HUES6 (cell line): ENCODE measurements at regions not wholly inside any gene's neighbourhood (a gene's known extent, or its start where the extent isn't known, plus 50 kb on each side); places are given as distances from the start of the nearest gene placed in this dataset.

Experiments
- H3K27ac ChIP-seq: 2 replicates; pipeline ENCODE4 v1.7.0; 2013; ENCODE audit warnings: low read depth, mild to moderate bottlenecking, low read length, inconsistent platforms
- H3K27me3 ChIP-seq: 2 replicates; pipeline ENCODE4 v1.6.1; 2013; ENCODE audit warnings: low read length; ENCODE audit not compliant: control insufficient read depth, insufficient read depth
- H3K36me3 ChIP-seq: 2 replicates; pipeline ENCODE4 v1.6.1; 2013; ENCODE audit warnings: low read length; ENCODE audit not compliant: control insufficient read depth, insufficient read depth
- H3K4me1 ChIP-seq: 2 replicates; pipeline ENCODE4 v1.6.1; 2013; ENCODE audit warnings: low read length; ENCODE audit not compliant: control insufficient read depth, insufficient read depth
- H3K4me3 ChIP-seq: 2 replicates; pipeline ENCODE4 v1.5.1; 2013; ENCODE audit warnings: low read depth, low read length
- H3K9ac ChIP-seq: one replicate; pipeline ENCODE4 v1.6.1; 2013; ENCODE audit warnings: mild to moderate bottlenecking, low read length
- H3K9me3 ChIP-seq: 2 replicates; pipeline ENCODE4 v1.6.1; 2013; ENCODE audit warnings: low read depth, low read length; ENCODE audit not compliant: control insufficient read depth, insufficient read depth

- Histone ChIP-seq H3K27me3 (no peaks in the 10 kb centered on the region), H3K4me1 (no peaks in the 10 kb centered on the region), H3K36me3 (no peaks in the 10 kb centered on the region), H3K4me3 (no peak overlapping the region), H3K9me3 (no peaks in the 10 kb centered on the region), H3K27ac (no peak overlapping the region), H3K9ac (no peak overlapping the region)
Measured at GRCh38 chr2:154614906-154615305, 83.6 kb upstream of the KCNJ3 start.

- Histone ChIP-seq H3K36me3 (no peaks in the 10 kb centered on the region), H3K27ac (no peak overlapping the region), H3K4me1 (peaks cover 5% of the 10 kb centered on the region; the same call in 1 of the 2 replicates), H3K9me3 (no peaks in the 10 kb centered on the region), H3K27me3 (no peaks in the 10 kb centered on the region), H3K4me3 (no peak overlapping the region), H3K9ac (no peak overlapping the region)
Measured at GRCh38 chr2:154616659-154617058, 81.8 kb upstream of the KCNJ3 start.

GRCh38 chr2:154620471-154620870, 78.0 kb upstream of the KCNJ3 start:
- Histone ChIP-seq H3K36me3 (no peaks in the 10 kb centered on the region), H3K27ac (no peak overlapping the region), H3K4me1 (peaks cover 5% of the 10 kb centered on the region; the same call in 1 of the 2 replicates), H3K4me3 (no peak overlapping the region), H3K27me3 (no peaks in the 10 kb centered on the region), H3K9ac (no peak overlapping the region), H3K9me3 (no peaks in the 10 kb centered on the region)

GRCh38 chr2:154623819-154624218, 74.7 kb upstream of the KCNJ3 start:
- Histone ChIP-seq H3K27ac (no peak overlapping the region), H3K9ac (no peak overlapping the region), H3K36me3 (no peaks in the 10 kb centered on the region), H3K4me3 (no peak overlapping the region), H3K4me1 (peaks cover 5% of the 10 kb centered on the region; the same call in 1 of the 2 replicates), H3K9me3 (no peaks in the 10 kb centered on the region), H3K27me3 (no peaks in the 10 kb centered on the region)

GRCh38 chr2:154637456-154637855, 61.0 kb upstream of the KCNJ3 start:
- no peaks in the 10 kb centered on the region for H3K27me3 ChIP-seq
- H3K36me3 ChIP-seq, result no peaks in the 10 kb centered on the region
- no peaks in the 10 kb centered on the region for H3K9me3 ChIP-seq
- no peak overlapping the region for H3K27ac ChIP-seq
- no peaks in the 10 kb centered on the region for H3K4me1 ChIP-seq
- no peak overlapping the region for H3K4me3 ChIP-seq
- H3K9ac ChIP-seq, result no peak overlapping the region

GRCh38 chr2:154638783-154639182, 59.7 kb upstream of the KCNJ3 start:
- Histone ChIP-seq H3K27me3 (no peaks in the 10 kb centered on the region), H3K4me1 (no peaks in the 10 kb centered on the region), H3K36me3 (no peaks in the 10 kb centered on the region), H3K4me3 (no peak overlapping the region), H3K9ac (no peak overlapping the region), H3K27ac (no peak overlapping the region), H3K9me3 (no peaks in the 10 kb centered on the region)

GRCh38 chr2:154640000-154640399, 58.5 kb upstream of the KCNJ3 start:
- Histone ChIP-seq H3K4me3 (no peak overlapping the region), H3K4me1 (no peaks in the 10 kb centered on the region), H3K27me3 (no peaks in the 10 kb centered on the region), H3K9me3 (no peaks in the 10 kb centered on the region), H3K9ac (no peak overlapping the region), H3K27ac (no peak overlapping the region), H3K36me3 (no peaks in the 10 kb centered on the region)
